ENCODE measurements at regions not wholly inside any gene's neighbourhood (a gene's known extent, or its start where the extent isn't known, plus 50 kb on each side); places are given as distances from the start of the nearest gene placed in this dataset.

- no peak for DNase-seq (ENCODE audit: low spot score)
- H3K79me2 ChIP-seq: no peaks in the 10 kb centered on the region
- H3K27me3 ChIP-seq: no peaks in the 10 kb centered on the region
- no peak overlapping the region for H3K4me2 ChIP-seq
- TF ChIP-seq EZH2 (IDR thresholded peaks at IDR 0.05; ENCODE audit: borderline replicate concordance) (no peak), EZH2phosphoT487 (IDR thresholded peaks at IDR 0.05; ENCODE audit: low read depth, severe bottlenecking, unreplicated experiment) (no peak)
- 84% methylated on average over 4 of the region's 4 CpGs for WGBS (ENCODE audit: low lambda C conversion rate, missing lambda C conversion rate)
- H3K27ac ChIP-seq: no peak overlapping the region
- no peaks in the 10 kb centered on the region for H4K20me1 ChIP-seq (ENCODE audit: insufficient read depth, poor library complexity, severe bottlenecking)
- H3K36me3 ChIP-seq (replicated peaks; ENCODE audit: insufficient read depth, low read depth): no peaks in the 10 kb centered on the region
- H3K4me1 ChIP-seq (ENCODE audit: insufficient read depth): no peaks in the 10 kb centered on the region
- no peaks in the 10 kb centered on the region for H3K9me2 ChIP-seq (replicated peaks; ENCODE audit: insufficient read depth)
- H3K4me3 ChIP-seq: no peak overlapping the region
- no peak overlapping the region for H2AFZ ChIP-seq
- H3K9me3 ChIP-seq (ENCODE audit: low read depth): no peaks in the 10 kb centered on the region
Measured at GRCh38 chr17:70454377-70454776, 285.0 kb downstream of the KCNJ2 start.

- Histone ChIP-seq H2AFZ (no peak overlapping the region), H4K20me1 (ENCODE audit: insufficient read depth, poor library complexity, severe bottlenecking) (no peaks in the 10 kb centered on the region), H3K9me3 (ENCODE audit: low read depth) (no peaks in the 10 kb centered on the region), H3K9me2 (replicated peaks; ENCODE audit: insufficient read depth) (no peaks in the 10 kb centered on the region), H3K36me3 (replicated peaks; ENCODE audit: insufficient read depth, low read depth) (no peaks in the 10 kb centered on the region), H3K4me2 (no peak overlapping the region), H3K4me3 (no peak overlapping the region), H3K27ac (no peak overlapping the region), H3K27me3 (no peaks in the 10 kb centered on the region), H3K79me2 (no peaks in the 10 kb centered on the region), H3K4me1 (ENCODE audit: insufficient read depth) (no peaks in the 10 kb centered on the region)
- DNase-seq (ENCODE audit: low spot score): no peak
- no peak for TF ChIP-seq CTCF (IDR thresholded peaks at IDR 0.05; ENCODE audit: poor library complexity)
- no peak for TF ChIP-seq EZH2 (IDR thresholded peaks at IDR 0.05; ENCODE audit: borderline replicate concordance)
Measured at GRCh38 chr17:70454908-70455307, 285.6 kb downstream of the KCNJ2 start.

- WGBS (ENCODE audit: low lambda C conversion rate, missing lambda C conversion rate): 75% methylated on average over 2 of the region's 2 CpGs
- Histone ChIP-seq H3K4me2 (no peak overlapping the region), H3K36me3 (replicated peaks; ENCODE audit: insufficient read depth, low read depth) (no peaks in the 10 kb centered on the region), H3K4me3 (no peak overlapping the region), H3K4me1 (ENCODE audit: insufficient read depth) (no peaks in the 10 kb centered on the region), H3K9me3 (ENCODE audit: low read depth) (no peaks in the 10 kb centered on the region), H4K20me1 (ENCODE audit: insufficient read depth, poor library complexity, severe bottlenecking) (no peaks in the 10 kb centered on the region), H3K27ac (no peak overlapping the region), H3K79me2 (no peaks in the 10 kb centered on the region), H3K9me2 (replicated peaks; ENCODE audit: insufficient read depth) (no peaks in the 10 kb centered on the region), H2AFZ (no peak overlapping the region), H3K27me3 (no peaks in the 10 kb centered on the region)
- TF ChIP-seq EZH2 (IDR thresholded peaks at IDR 0.05; ENCODE audit: borderline replicate concordance) (no peak), CTCF (IDR thresholded peaks at IDR 0.05; ENCODE audit: poor library complexity) (no peak), EZH2phosphoT487 (IDR thresholded peaks at IDR 0.05; ENCODE audit: low read depth, severe bottlenecking, unreplicated experiment) (no peak)
- DNase-seq (ENCODE audit: low spot score): no peak
Measured at GRCh38 chr17:70464995-70465394, 295.7 kb downstream of the KCNJ2 start.

DNA sequence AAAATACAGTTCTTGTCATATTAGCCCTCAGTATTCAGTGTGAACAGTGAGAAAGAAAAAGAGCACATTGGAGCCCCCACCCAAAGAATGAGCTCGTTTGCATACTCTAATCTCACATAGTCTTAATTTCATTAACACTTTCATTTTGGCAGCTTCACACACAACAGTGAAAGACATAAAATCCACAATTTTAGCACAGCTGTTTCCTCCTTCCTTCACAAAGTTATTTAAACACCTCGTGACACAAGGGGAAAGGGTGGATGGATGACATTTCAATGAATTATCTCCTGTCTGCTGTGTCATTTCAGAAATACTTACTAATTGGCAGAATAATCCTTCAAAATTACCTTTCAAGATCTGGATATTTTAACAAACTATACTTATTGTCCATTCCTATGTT is 299.3 kb downstream of the KCNJ2 start:
- Histone ChIP-seq H3K4me3 (no peak overlapping the region), H3K27ac (no peak overlapping the region), H3K4me1 (ENCODE audit: insufficient read depth) (no peaks in the 10 kb centered on the region), H3K9me3 (ENCODE audit: low read depth) (no peaks in the 10 kb centered on the region), H3K9me2 (replicated peaks; ENCODE audit: insufficient read depth) (no peaks in the 10 kb centered on the region), H4K20me1 (ENCODE audit: insufficient read depth, poor library complexity, severe bottlenecking) (no peaks in the 10 kb centered on the region), H3K27me3 (no peaks in the 10 kb centered on the region), H3K36me3 (replicated peaks; ENCODE audit: insufficient read depth, low read depth) (no peaks in the 10 kb centered on the region), H3K4me2 (no peak overlapping the region), H2AFZ (no peak overlapping the region), H3K79me2 (no peaks in the 10 kb centered on the region)
- no peak for TF ChIP-seq CTCF (IDR thresholded peaks at IDR 0.05; ENCODE audit: poor library complexity)
- no peak for TF ChIP-seq EZH2phosphoT487 (IDR thresholded peaks at IDR 0.05; ENCODE audit: low read depth, severe bottlenecking, unreplicated experiment)
- TF ChIP-seq EZH2 (IDR thresholded peaks at IDR 0.05; ENCODE audit: borderline replicate concordance): no peak
- 62% methylated on average over 2 of the region's 2 CpGs for WGBS (ENCODE audit: low lambda C conversion rate, missing lambda C conversion rate)
- no peak for DNase-seq (ENCODE audit: low spot score)

Measured in hepatocyte (in vitro differentiated cells).